SK-N-MC (cell line): ENCODE measurements at regions not wholly inside any gene's neighbourhood (a gene's known extent, or its start where the extent isn't known, plus 50 kb on each side); places are given as distances from the start of the nearest gene placed in this dataset.
A peak's percentile ranks its signal among the peaks of the same experiment; 100 is the strongest.

ENCODE experiments used
- DNase-seq: peaks from one replicate; pipeline ENCODE4 v3.0.0-alpha.2; 2011; ENCODE audit warnings: low read depth, low spot score
- H3K27ac ChIP-seq: fragments of 200-600 bp; sonication (generic); 2 replicates; pipeline ENCODE4 v1.5.1; 2016; ENCODE audit warnings: mixed run types
- H3K36me3 ChIP-seq: fragments of 200-600 bp; sonication (generic); 2 replicates; pipeline ENCODE4 v1.6.1; 2017; ENCODE audit warnings: antibody characterized with exemption, low read length, mixed read lengths; ENCODE audit not compliant: insufficient read depth
- H3K4me3 ChIP-seq: fragments of 200-600 bp; sonication (generic); 2 replicates; pipeline ENCODE4 v1.5.1; 2016
- H3K9ac ChIP-seq: fragments of 200-600 bp; sonication (generic); 2 replicates; pipeline ENCODE4 v1.8.0; 2017; ENCODE audit warnings: mixed run types, mixed read lengths; ENCODE audit not compliant: insufficient read length
- H3K9me3 ChIP-seq: fragments of 200-600 bp; sonication (generic); 2 replicates; pipeline ENCODE4 v1.6.1; 2017; ENCODE audit warnings: low read depth, mild to moderate bottlenecking, antibody characterized with exemption, low read length, moderate library complexity, mixed read lengths
- EZH2 ChIP-seq: fragments of 200-600 bp; sonication (generic); IDR thresholded peaks from one replicate; pipeline ENCODE4 v1.6.1; 2017; ENCODE audit warnings: antibody characterized with exemption
- FOXP2 ChIP-seq: optimal IDR thresholded peaks from 2 replicates; pipeline ENCODE3; 2011; ENCODE audit warnings: mild to moderate bottlenecking, moderate library complexity; ENCODE audit not compliant: insufficient read depth; ENCODE audit errors: extremely low read length, control extremely low read depth
- POLR2AphosphoS5 ChIP-seq: IDR thresholded peaks from 2 replicates; pipeline ENCODE4 v1.6.1; 2012; ENCODE audit warnings: mild to moderate bottlenecking, low read depth, low read length, borderline replicate concordance

GRCh38 chr2:226018641-226019040 is 619.1 kb downstream of the NYAP2 start:
- Histone ChIP-seq H3K4me3 (no peak overlapping the region), H3K27ac (no peak overlapping the region), H3K9ac (no peak overlapping the region), H3K9me3 (no peaks in the 10 kb centered on the region), H3K36me3 (no peaks in the 10 kb centered on the region)
- no peak for TF ChIP-seq FOXP2
- no peak for DNase-seq

- no peak overlapping the region for H3K27ac ChIP-seq
- no peak overlapping the region for H3K9ac ChIP-seq
- no peak overlapping the region for H3K4me3 ChIP-seq
- no peaks in the 10 kb centered on the region for H3K36me3 ChIP-seq
- H3K9me3 ChIP-seq = no peaks in the 10 kb centered on the region
- no peak for DNase-seq
- TF ChIP-seq EZH2 (no peak), POLR2AphosphoS5 (no peak), FOXP2 (no peak)
Observed at GRCh38 chr2:226017537-226017936, 618.0 kb downstream of the NYAP2 start.

- DNase-seq = no peak
- Histone ChIP-seq H3K4me3 (no peak overlapping the region), H3K36me3 (no peaks in the 10 kb centered on the region), H3K9me3 (no peaks in the 10 kb centered on the region), H3K9ac (no peak overlapping the region), H3K27ac (no peak overlapping the region)
- TF ChIP-seq POLR2AphosphoS5 = no peak
- no peak for TF ChIP-seq EZH2
- TF ChIP-seq FOXP2 = no peak
Observed at GRCh38 chr2:226017107-226017506, 617.6 kb downstream of the NYAP2 start.

DNA sequence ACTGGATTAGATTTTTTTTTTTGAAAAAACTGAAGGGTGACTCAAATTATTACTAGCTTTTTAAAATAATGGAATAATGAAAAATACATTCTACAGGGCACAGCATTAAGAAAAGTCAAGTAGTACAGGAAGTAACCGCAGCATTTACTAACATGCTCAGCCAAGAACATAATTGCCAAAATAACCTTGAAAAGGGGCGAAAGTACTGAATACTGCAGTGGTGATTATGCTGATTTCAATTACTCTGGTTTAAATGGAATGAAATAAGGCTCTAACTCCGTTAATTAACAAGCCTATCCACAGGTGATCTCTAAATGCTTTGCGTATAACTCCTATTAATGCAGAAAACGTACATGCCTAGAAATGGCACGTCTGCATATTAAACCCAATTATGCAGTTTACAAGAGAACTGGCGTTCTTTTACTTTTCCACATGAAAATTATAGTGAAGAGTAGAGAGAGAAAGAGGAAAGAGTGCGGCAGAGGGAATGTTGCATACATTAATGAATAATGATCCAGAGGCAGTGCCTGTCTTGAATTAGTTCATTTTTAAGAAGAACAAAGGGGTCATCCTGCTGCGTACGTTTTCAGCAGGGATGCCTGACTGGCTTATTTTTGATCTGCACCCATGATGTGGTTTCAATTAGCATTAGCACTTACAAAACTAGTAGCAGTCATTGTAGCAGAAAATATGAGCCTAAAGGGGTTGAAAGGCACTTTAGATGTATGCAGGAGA is 612.4 kb downstream of the NYAP2 start:
- DNase-seq = peak; percentile 56
- no peaks in the 10 kb centered on the region for H3K9me3 ChIP-seq
- peak overlapping the region; percentile 73 for H3K4me3 ChIP-seq
- H3K36me3 ChIP-seq = no peaks in the 10 kb centered on the region
- no peak overlapping the region for H3K9ac ChIP-seq
- TF ChIP-seq FOXP2 (no peak), POLR2AphosphoS5 (no peak), EZH2 (no peak)
- peak overlapping the region; percentile 38; the same call in 1 of the 2 replicates for H3K27ac ChIP-seq

DNA sequence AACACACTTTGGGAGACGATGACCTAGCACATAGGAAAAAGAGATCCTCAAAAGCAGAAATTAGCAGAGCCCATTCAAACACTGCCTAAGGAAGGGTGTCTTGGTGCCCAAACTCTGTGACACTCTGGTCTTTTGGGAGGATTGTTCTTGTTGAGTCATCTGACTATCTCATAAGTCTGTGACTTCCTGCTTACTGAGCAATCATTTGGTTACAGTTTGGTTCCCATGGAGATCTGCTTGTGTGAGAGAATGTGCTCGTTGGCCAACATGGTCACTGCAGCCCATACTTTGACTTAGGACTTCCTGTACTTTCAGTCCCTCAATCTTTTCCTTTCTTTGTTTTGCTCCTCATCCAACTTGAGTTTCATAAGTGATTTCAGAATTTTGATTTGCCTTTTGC is 602.9 kb downstream of the NYAP2 start:
- Histone ChIP-seq H3K9me3 (no peaks in the 10 kb centered on the region), H3K27ac (no peak overlapping the region), H3K9ac (no peak overlapping the region), H3K36me3 (no peaks in the 10 kb centered on the region), H3K4me3 (no peak overlapping the region)
- DNase-seq = no peak
- no peak for TF ChIP-seq FOXP2
- no peak for TF ChIP-seq POLR2AphosphoS5
- no peak for TF ChIP-seq EZH2

GRCh38 chr2:226001716-226002115 is 602.2 kb downstream of the NYAP2 start:
- no peak overlapping the region for H3K9ac ChIP-seq
- no peak for DNase-seq
- no peak overlapping the region for H3K4me3 ChIP-seq
- no peaks in the 10 kb centered on the region for H3K9me3 ChIP-seq
- no peak overlapping the region for H3K27ac ChIP-seq
- H3K36me3 ChIP-seq = no peaks in the 10 kb centered on the region
- TF ChIP-seq FOXP2 (no peak), POLR2AphosphoS5 (no peak), EZH2 (no peak)

DNA sequence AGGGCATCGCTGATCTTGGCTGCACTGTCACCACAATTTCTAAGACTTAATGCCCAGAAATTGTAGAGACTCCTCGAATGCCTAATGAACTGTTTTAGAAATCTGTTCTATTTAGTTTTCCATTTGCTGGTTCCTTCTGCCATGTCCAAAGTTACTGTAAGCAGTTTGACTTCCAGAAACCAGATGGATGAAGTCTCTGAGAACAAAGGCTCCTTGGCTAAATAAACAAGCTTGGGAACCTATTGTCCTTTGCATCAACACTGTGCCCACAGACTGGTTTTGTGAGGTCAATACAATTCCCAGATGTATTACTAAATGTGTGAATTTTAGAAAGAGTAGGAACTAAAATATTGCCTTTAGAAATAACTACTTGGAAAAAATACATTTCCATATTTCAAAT is 600.2 kb downstream of the NYAP2 start:
- no peak overlapping the region for H3K27ac ChIP-seq
- H3K4me3 ChIP-seq = no peak overlapping the region
- no peak overlapping the region for H3K9ac ChIP-seq
- TF ChIP-seq EZH2 (no peak), FOXP2 (no peak), POLR2AphosphoS5 (no peak)
- DNase-seq = no peak
- H3K9me3 ChIP-seq = no peaks in the 10 kb centered on the region
- no peaks in the 10 kb centered on the region for H3K36me3 ChIP-seq

GRCh38 chr2:225998653-225999052 is 599.1 kb downstream of the NYAP2 start:
- Histone ChIP-seq H3K27ac (no peak overlapping the region), H3K36me3 (no peaks in the 10 kb centered on the region), H3K4me3 (no peak overlapping the region), H3K9me3 (no peaks in the 10 kb centered on the region), H3K9ac (no peak overlapping the region)
- TF ChIP-seq FOXP2 (no peak), POLR2AphosphoS5 (no peak), EZH2 (no peak)
- no peak for DNase-seq

GRCh38 chr2:225998116-225998515 is 598.6 kb downstream of the NYAP2 start:
- Histone ChIP-seq H3K4me3 (no peak overlapping the region), H3K27ac (no peak overlapping the region), H3K9ac (no peak overlapping the region), H3K9me3 (no peaks in the 10 kb centered on the region), H3K36me3 (no peaks in the 10 kb centered on the region)
- DNase-seq = no peak
- no peak for TF ChIP-seq POLR2AphosphoS5
- TF ChIP-seq EZH2 = no peak
- TF ChIP-seq FOXP2 = no peak
